CD14-positive monocyte (primary cell): ENCODE measurements at regions not wholly inside any gene's neighbourhood (a gene's known extent, or its start where the extent isn't known, plus 50 kb on each side); places are given as distances from the start of the nearest gene placed in this dataset.

Experiments
- DNase-seq, 3 donors: peaks; one replicate each; pipeline ENCODE4 v3.0.0-alpha.2; 2011 to 2022
- H2AFZ ChIP-seq: 2 replicates; pipeline ENCODE4 v1.6.0; 2012; ENCODE audit warnings: mild to moderate bottlenecking, low read depth, low read length, inconsistent platforms; ENCODE audit not compliant: insufficient read depth, poor library complexity, severe bottlenecking
- H3K27ac ChIP-seq, 2 donors: 1 replicate in 1 of 2; 2 replicates in 1 of 2; pipeline ENCODE4 v1.5.1; 2012 to 2013; ENCODE audit warnings: low read length in 2 of 2, control low read depth in 1 of 2, inconsistent platforms in 1 of 2, low read depth in 1 of 2, mild to moderate bottlenecking in 1 of 2
- H3K27me3 ChIP-seq, 2 donors: one replicate each; pipeline versions ENCODE4 v1.6.0 to v1.6.1; 2011 to 2013; ENCODE audit warnings: low read length in 2 of 2; ENCODE audit not compliant: control insufficient read depth in 2 of 2, insufficient read depth in 2 of 2
- H3K36me3 ChIP-seq, 2 donors: replicated peaks in 1 of 2; 1 replicate in 1 of 2; 2 replicates in 1 of 2; pipeline versions ENCODE4 v1.5.1 to v1.6.1; 2012 to 2013; ENCODE audit warnings: low read length in 2 of 2, control low read depth in 1 of 2, inconsistent platforms in 1 of 2, mild to moderate bottlenecking in 1 of 2; ENCODE audit not compliant: insufficient read depth in 2 of 2, control insufficient read depth in 1 of 2
- H3K4me1 ChIP-seq, 2 donors: 1 replicate in 1 of 2; 2 replicates in 1 of 2; pipeline versions ENCODE4 v1.5.1 to v1.6.1; 2012 to 2013; ENCODE audit warnings: low read length in 2 of 2, control low read depth in 1 of 2, inconsistent platforms in 1 of 2, mild to moderate bottlenecking in 1 of 2, moderate library complexity in 1 of 2; ENCODE audit not compliant: insufficient read depth in 2 of 2, control insufficient read depth in 1 of 2
- H3K4me2 ChIP-seq: replicated peaks from 2 replicates; pipeline ENCODE3; 2012; ENCODE audit warnings: low read length, moderate library complexity, mild to moderate bottlenecking; ENCODE audit not compliant: poor library complexity, severe bottlenecking; ENCODE audit errors: extremely low read depth
- H3K4me3 ChIP-seq, 3 experiments: fragments of 200-600 bp in 1 of 3; sonication (generic) in 1 of 3; replicated peaks in 1 of 3; 1 replicate in 2 of 3; 2 replicates in 1 of 3; pipeline ENCODE4 v1.5.1; 2011 to 2013; ENCODE audit warnings: low read length in 3 of 3, mild to moderate bottlenecking in 3 of 3, control low read depth in 2 of 3, low read depth in 2 of 3, inconsistent platforms in 1 of 3, moderate library complexity in 1 of 3
- H3K79me2 ChIP-seq: 2 replicates; pipeline ENCODE4 v1.6.0; 2012; ENCODE audit warnings: mild to moderate bottlenecking, control low read depth, inconsistent platforms, low read length, moderate library complexity; ENCODE audit not compliant: insufficient read depth
- H3K9ac ChIP-seq: 2 replicates; pipeline ENCODE4 v1.6.0; 2017; ENCODE audit warnings: low read length, mild to moderate bottlenecking; ENCODE audit not compliant: insufficient read depth, poor library complexity, severe bottlenecking
- H3K9me3 ChIP-seq, 2 donors: replicated peaks in 1 of 2; 1 replicate in 1 of 2; 2 replicates in 1 of 2; pipeline versions ENCODE4 v1.5.1 to v1.6.1; 2012 to 2013; ENCODE audit warnings: low read length in 2 of 2, control low read depth in 1 of 2; ENCODE audit not compliant: control insufficient read depth in 1 of 2, insufficient read depth in 1 of 2
- H4K20me1 ChIP-seq: 2 replicates; pipeline ENCODE4 v1.6.0; 2012; ENCODE audit warnings: mild to moderate bottlenecking, low read length, control low read depth, moderate library complexity; ENCODE audit not compliant: insufficient read depth
- H3K27ac Mint-ChIP-seq, 7 donors: one replicate each; pipeline ENCODE4 v1.8.0; 2020; ENCODE audit warnings: mild to moderate bottlenecking in 7 of 7, mixed read lengths in 7 of 7, moderate library complexity in 6 of 7, inconsistent platforms in 2 of 7
- H3K27me3 Mint-ChIP-seq, 3 donors: one replicate each; pipeline ENCODE4 v1.8.0; 2021 to 2022; ENCODE audit warnings: low read depth in 3 of 3, mild to moderate bottlenecking in 3 of 3, mixed read lengths in 3 of 3, moderate library complexity in 3 of 3, inconsistent platforms in 1 of 3
- H3K36me3 Mint-ChIP-seq, 2 donors: one replicate each; pipeline ENCODE4 v1.8.0; 2020; ENCODE audit warnings: mixed read lengths in 2 of 2, inconsistent platforms in 1 of 2, mild to moderate bottlenecking in 1 of 2
- H3K4me1 Mint-ChIP-seq: one replicate; pipeline ENCODE4 v1.8.0; 2020; ENCODE audit warnings: mild to moderate bottlenecking, mixed read lengths
- H3K4me3 Mint-ChIP-seq, 2 donors: one replicate each; pipeline ENCODE4 v1.8.0; 2020; ENCODE audit warnings: mild to moderate bottlenecking in 2 of 2, mixed read lengths in 2 of 2, moderate library complexity in 1 of 2
- H3K9me3 Mint-ChIP-seq, 7 donors: one replicate each; pipeline ENCODE4 v1.8.0; 2020 to 2022; ENCODE audit warnings: mixed read lengths in 7 of 7, mild to moderate bottlenecking in 6 of 7, moderate library complexity in 6 of 7, inconsistent platforms in 2 of 7
- CTCF ChIP-seq: fragments of 200-600 bp; IDR thresholded peaks from one replicate; pipeline ENCODE4 v1.8.0; 2022; ENCODE audit warnings: antibody characterized with exemption, mild to moderate bottlenecking
- WGBS: methylation state at CpG from one replicate; pipeline ENCODE4 v1.1.5; 2013; ENCODE audit warnings: missing lambda C conversion rate; ENCODE audit not compliant: insufficient coverage; 5-methylcytosine and 5-hydroxymethylcytosine counted together
- intact Hi-C, 2 donors: fragments of 100-400 bp; cut with micrococcal nuclease; formaldehyde crosslinking; loops; one replicate each; pipeline versions ENCODE4 v1.15.0 to v1.15.1; 2023

GRCh38 chr2:47715552-47715951, 67.4 kb upstream of the MSH6 start:
- H3K4me1 ChIP-seq = peaks cover 4 to 6% of the 10 kb centered on the region in 2 donors
- no peaks in the 10 kb centered on the region for H3K36me3 Mint-ChIP-seq

DNA sequence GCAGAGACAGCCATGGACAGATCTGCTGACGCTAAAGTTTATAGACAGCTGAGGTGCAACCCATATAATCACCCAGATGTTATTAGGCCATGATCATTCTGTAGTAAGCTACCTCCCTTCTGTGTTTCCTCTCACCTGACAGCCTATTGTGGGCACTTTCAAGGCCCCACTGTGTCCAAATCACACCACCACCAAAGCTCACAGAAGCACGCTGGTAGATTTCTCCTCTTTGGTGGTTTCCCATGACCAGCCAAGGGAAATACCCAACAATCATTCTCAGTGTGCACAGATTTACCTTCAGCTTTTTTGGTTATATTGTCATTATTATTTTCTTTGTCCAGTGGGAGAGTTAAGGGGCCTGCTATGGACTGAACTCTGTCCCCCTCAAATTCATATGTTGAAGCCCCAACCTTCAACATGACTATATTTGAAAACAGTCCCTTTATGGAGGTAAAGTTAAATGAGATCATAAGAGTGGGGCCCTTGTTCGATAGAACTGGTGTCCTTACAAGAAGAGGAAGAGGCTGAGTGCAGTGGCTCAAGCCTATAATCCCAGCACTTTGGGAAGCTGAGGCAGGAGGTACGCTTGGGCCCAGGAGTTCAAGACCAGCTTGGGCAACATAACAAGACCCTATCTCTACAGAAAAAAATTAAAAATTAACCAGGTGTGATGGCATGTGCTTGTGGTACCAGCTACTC, 74.0 kb upstream of the MSH6 start:
- Histone ChIP-seq H3K36me3 (no peaks in the 10 kb centered on the region), H4K20me1 (no peaks in the 10 kb centered on the region), H3K4me1 (no peaks in the 10 kb centered on the region), H3K27ac (no peak overlapping the region), H3K4me2 (no peak overlapping the region), H3K9ac (no peak overlapping the region), H3K79me2 (no peaks in the 10 kb centered on the region), H3K9me3 (no peaks in the 10 kb centered on the region), H3K4me3 (no peak overlapping the region), H3K27me3 (no peaks in the 10 kb centered on the region), H2AFZ (no peak overlapping the region)
- no peaks in the 10 kb centered on the region for H3K36me3 Mint-ChIP-seq
- H3K4me1 Mint-ChIP-seq = no peaks in the 10 kb centered on the region
- TF ChIP-seq CTCF = no peak
- no peak for DNase-seq
- peaks cover 0 to 2% (median 1%) of the 10 kb centered on the region in 3 donors for H3K27me3 Mint-ChIP-seq
- H3K9me3 Mint-ChIP-seq = peaks cover 0 to 5% (median 0%) of the 10 kb centered on the region in 7 donors
- no peak overlapping the region for H3K4me3 Mint-ChIP-seq
- no peak overlapping the region for H3K27ac Mint-ChIP-seq
- intact Hi-C loops = no loop called here
- 100% methylated on average over 1 of the region's 4 CpGs for WGBS

More at GRCh38 chr2:47715552-47715951, 67.4 kb upstream of the MSH6 start:
- Histone ChIP-seq H3K4me2 (no peak overlapping the region), H3K79me2 (no peaks in the 10 kb centered on the region), H3K9ac (no peak overlapping the region), H2AFZ (no peak overlapping the region), H3K9me3 (no peaks in the 10 kb centered on the region), H3K36me3 (no peaks in the 10 kb centered on the region), H3K4me3 (no peak overlapping the region), H3K27ac (no peak overlapping the region), H4K20me1 (no peaks in the 10 kb centered on the region), H3K27me3 (no peaks in the 10 kb centered on the region)
- Mint-ChIP-seq H3K27ac (no peak overlapping the region), H3K4me1 (peaks cover 9% of the 10 kb centered on the region), H3K4me3 (no peak overlapping the region), H3K27me3 (peaks cover 2 to 6% (median 2%) of the 10 kb centered on the region in 3 donors), H3K9me3 (peaks cover 0 to 6% (median 3%) of the 10 kb centered on the region in 7 donors)
- no peak for DNase-seq
- WGBS = 78% methylated on average over 3 of the region's 7 CpGs
- intact Hi-C loops = no loop called here
- no peak for TF ChIP-seq CTCF
